ENCODE measurements at regions not wholly inside any gene's neighbourhood (a gene's known extent, or its start where the extent isn't known, plus 50 kb on each side); places are given as distances from the start of the nearest gene placed in this dataset.

GRCh38 chr6:115404446-115404845 is 656.2 kb downstream of the FRK start (continued):
- TF ChIP-seq TAF7 (optimal IDR thresholded peaks at IDR 0.05; ENCODE audit: borderline replicate concordance, low read depth, low read length) (no peak), SIN3A (conservative IDR thresholded peaks at IDR 0.05 in 1 of 2, IDR thresholded peaks at IDR 0.05 in 1 of 2; ENCODE audit: low read depth in 1 of 2, low read length in 2 of 2) (no peak), RXRA (IDR thresholded peaks at IDR 0.05; ENCODE audit: insufficient read depth, low read depth, low read length) (no peak)
